AG10803 (cell line): ENCODE measurements at regions not wholly inside any gene's neighbourhood (a gene's known extent, or its start where the extent isn't known, plus 50 kb on each side); places are given as distances from the start of the nearest gene placed in this dataset.

Source experiments
- DNase-seq: peaks from one replicate; pipeline ENCODE4 v3.0.0; 2010; ENCODE audit warnings: low read depth
- H3K4me3 ChIP-seq: 2 replicates; pipeline ENCODE4 v1.5.1; 2011; ENCODE audit warnings: mild to moderate bottlenecking, low read length, control low read depth
- CTCF ChIP-seq: conservative IDR thresholded peaks from 2 replicates; pipeline ENCODE4 v1.5.1; 2011; ENCODE audit warnings: mild to moderate bottlenecking, low read length, control low read depth, inconsistent platforms

- H3K4me3 ChIP-seq, result no peak overlapping the region
- DNase-seq, result no peak
- TF ChIP-seq CTCF, result no peak
Observed at GRCh38 chr7:89495704-89496103, 658.6 kb upstream of the STEAP1 start.

GRCh38 chr7:89500084-89500483 lies 654.2 kb upstream of the STEAP1 start:
- no peak overlapping the region for H3K4me3 ChIP-seq
- no peak for DNase-seq
- no peak for TF ChIP-seq CTCF

GRCh38 chr7:89503281-89503680 lies 651.0 kb upstream of the STEAP1 start:
- H3K4me3 ChIP-seq, result no peak overlapping the region
- no peak for DNase-seq
- TF ChIP-seq CTCF, result no peak

- no peak overlapping the region for H3K4me3 ChIP-seq
- DNase-seq, result no peak
- no peak for TF ChIP-seq CTCF
Observed at GRCh38 chr7:89507034-89507433, 647.2 kb upstream of the STEAP1 start.

- no peak for TF ChIP-seq CTCF
- DNase-seq, result no peak
- no peak overlapping the region for H3K4me3 ChIP-seq
Observed at GRCh38 chr7:89511900-89512299, 642.4 kb upstream of the STEAP1 start.

- peak; percentile 19 for DNase-seq
- no peak overlapping the region for H3K4me3 ChIP-seq
- TF ChIP-seq CTCF, result no peak
Observed at GRCh38 chr7:89514970-89515369, 639.3 kb upstream of the STEAP1 start.

- no peak for DNase-seq
- no peak overlapping the region for H3K4me3 ChIP-seq
- no peak for TF ChIP-seq CTCF
Observed at GRCh38 chr7:89517815-89518214, 636.5 kb upstream of the STEAP1 start.
